Stimulated activated CD4-positive, alpha-beta T cell treated with anti-CD3 and anti-CD28 coated beads, Interleukin-2, amount 100 ng/mL, for 24 hours (primary cell): ENCODE measurements at regions not wholly inside any gene's neighbourhood (a gene's known extent, or its start where the extent isn't known, plus 50 kb on each side); places are given as distances from the start of the nearest gene placed in this dataset.
"Not testable (repeated sequence)": the region's sequence is repeated elsewhere in the genome, so short reads cannot be mapped to it uniquely, and the experiment has no call there.

Experiments used
- DNase-seq, 2 donors: peaks; one replicate each; pipeline ENCODE4 v3.0.0-alpha.2; 2020

DNA sequence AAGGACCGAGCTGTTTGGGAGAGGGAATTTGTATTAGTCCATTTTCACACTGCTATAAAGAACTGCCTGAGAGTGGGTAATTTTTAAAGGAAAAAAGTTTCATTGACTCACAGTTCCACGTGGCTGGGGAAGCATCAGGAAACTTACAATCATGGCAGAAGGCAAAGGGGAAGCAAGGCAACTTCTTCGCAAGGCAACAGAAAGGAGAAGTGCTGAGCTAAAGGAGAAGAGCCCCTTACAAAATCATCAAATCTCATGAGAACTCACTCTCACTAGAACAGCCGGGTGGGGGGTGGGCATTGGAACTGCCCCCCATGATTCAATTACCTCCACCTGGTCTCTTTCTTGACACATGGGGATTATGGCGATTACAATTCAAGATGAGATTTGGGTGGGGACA is 121.8 kb upstream of the SLC13A1 start:
- not testable (repeated sequence) for DNase-seq

DNA sequence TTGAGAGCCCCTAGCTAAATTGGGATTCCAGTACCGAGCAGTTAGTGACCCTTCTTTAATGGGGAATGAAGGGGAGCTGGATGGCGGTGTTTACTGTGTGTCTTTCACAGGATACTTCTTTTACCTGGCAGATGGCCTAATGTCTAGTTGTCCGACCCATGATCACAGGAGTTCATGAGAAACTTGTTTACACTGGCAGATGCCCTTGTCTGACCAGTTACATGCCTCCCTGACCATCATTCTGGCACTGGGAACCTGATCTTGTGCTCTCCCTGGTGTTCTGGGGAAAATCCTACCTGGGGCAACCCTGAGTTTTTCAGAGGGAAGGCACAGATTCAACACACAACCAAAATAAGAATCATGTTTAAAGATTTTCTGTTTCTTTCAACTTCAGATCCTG is 120.1 kb upstream of the SLC13A1 start:
- DNase-seq = no peak

DNA sequence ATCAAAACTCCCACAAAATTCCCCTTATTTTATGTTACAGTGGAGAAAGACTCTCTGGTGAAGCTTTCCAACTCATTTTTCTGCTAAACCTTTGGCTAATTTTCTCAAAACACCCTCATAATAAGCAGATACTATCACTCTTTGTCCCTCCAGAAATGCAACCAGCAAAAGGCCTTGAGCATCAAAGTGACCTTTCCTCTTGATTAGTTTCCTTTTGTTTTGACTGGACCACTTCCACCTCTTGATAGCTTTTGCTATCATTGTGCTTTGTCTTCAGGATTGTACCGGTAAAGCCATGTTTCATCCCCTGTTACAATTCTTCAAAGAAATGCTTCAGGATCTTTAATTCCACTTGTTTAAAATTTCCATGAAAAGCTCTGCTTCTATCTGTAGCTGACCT is 115.1 kb upstream of the SLC13A1 start:
- no peak for DNase-seq

DNA sequence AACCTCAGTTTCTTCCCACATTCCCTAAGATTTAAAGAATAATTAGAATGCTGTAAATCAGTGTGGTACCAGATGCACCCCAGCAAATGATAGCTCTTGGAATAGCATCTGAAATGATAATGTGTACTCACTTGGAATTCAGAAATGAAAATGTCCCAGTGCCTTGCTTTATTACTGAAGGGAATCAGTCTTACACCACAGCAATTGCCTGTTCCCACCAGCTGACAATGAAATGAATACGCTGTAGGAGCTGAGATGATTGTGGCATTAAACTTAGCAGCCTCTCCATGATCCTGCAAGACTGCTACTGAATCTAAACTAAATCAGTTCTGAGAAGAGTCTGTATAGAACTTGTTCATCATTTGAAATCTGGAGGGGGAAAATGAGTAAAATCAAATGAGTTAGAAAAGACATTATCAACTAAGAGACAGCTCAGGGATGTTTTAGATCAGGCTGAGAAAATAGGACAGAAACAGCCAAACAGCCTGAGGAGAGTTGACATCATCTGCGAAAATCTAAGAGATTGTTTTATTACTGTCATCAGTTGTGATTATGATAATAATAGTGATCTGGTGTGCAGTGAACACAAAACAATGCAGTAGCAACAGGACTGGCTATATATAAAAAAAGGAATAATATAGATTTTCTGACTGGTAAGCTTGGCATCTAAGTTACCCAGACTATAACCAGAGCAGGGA is 108.6 kb upstream of the SLC13A1 start:
- DNase-seq = no peak

DNA sequence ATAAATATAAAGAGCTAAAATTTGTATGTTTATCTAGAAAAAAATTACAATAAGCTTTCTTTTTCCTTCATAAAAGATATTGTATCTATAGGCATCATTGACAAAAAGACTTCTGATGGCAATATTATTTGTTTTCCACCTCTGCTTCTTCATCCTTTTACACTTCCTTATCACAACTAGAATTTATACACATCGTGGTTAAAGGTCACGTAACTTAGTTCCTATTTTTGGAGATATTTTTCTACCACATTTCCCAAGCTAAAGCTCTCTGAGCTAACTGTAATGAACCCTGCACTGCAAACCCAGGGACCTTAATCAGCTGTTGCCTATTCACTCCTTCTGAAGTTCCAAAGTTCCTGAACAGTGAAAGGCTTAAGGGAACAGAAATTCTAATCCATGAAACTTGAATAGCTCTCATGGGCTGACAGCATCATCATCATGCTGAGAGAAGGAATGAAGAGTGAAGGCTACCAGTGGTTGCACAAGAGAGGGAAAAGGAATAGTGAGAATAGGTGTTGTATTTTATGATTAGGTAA is 106.1 kb upstream of the SLC13A1 start:
- no peak for DNase-seq

DNA sequence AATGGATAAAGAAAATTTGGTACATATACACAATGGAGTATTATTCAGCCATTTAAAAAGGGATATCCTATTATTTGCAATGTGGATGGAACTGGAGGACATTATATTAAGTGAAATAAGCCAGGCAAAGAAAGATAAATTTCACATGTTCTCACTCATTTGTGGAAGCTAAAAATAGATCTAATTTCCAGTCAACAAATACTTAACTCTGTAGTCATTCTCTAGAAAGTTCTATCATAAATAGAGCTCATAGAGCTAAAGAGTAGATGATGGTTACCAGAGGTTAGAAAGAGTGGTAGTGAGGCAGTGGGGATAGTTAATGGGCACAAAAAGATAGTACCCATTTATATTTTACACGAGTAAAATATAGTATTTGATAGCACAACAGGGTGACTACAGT is 104.2 kb upstream of the SLC13A1 start:
- DNase-seq = no peak

DNA sequence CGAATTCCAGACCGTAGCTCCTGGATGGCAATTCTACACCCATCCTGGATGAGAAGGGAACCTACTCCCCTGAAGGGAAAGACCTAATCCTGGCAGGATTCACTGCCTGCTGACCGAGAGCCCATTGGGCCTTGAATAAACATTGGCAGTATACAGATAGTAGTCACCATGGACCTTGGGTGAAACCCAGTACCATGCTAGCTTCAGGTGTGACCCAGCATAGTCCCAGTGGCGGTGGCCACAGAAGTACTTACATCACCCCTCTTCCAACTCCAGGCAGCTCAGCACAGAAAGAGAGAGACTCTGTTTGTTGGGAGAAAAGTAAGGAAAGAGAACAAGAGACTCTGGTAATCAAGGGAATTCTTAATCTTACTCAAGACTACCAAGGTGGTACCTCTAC is 97.2 kb upstream of the SLC13A1 start:
- no peak for DNase-seq

DNA sequence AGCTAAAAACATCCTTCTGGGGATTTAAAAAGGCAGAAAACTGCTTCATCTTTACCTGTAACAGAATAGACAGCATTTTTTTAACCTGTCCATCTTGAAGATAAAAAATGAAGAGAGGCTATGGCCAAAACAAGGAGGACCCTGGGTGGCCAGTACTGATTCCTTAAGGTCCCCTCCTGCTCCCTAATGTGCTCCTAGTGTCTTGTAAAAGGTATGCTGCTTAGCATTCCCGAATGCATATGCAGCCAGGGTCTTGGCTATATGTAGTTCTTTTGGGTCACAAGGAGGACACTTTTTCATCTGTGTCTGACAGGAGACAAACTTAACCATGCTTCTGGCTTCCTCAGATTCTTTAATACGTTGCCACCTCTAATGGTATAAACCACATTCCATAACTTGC is 93.9 kb upstream of the SLC13A1 start:
- no peak for DNase-seq

DNA sequence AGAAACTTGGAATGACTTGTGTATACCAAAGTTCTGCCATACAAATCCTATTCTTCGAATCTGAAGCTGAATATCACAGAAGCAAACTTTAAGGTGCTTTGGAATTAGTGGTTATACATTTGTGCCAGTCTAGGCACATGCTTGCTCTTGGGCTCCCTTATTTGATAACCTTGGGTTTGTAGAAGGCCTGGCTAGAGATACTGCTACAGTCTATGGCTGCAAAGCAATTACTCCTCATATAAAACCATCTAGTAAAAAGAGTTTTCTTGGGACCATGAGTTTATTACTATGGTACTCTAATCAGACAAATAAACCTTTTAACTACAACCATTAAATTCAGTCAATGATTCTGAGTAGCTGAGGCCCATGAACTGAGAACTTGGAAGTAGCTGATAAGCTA is 92.5 kb upstream of the SLC13A1 start:
- DNase-seq = no peak

DNA sequence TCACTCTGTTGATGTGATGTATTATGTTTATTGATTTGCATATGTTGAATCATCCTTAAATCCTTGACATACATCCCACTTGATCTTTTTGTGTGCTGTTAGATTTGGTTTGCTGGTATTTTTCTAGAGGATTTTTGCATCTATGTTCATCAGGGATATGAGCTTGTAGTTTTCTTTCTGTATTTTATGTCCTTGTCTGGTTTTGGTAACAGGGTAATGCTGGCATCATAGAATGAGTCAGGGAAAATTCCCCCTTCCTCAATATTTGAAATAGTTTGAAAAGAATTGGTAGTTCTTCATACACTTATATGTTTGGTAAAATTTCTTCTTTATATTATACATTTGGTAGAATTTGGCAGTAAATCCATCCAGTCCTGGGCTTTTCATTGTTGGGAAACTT is 89.4 kb upstream of the SLC13A1 start:
- no peak for DNase-seq

DNA sequence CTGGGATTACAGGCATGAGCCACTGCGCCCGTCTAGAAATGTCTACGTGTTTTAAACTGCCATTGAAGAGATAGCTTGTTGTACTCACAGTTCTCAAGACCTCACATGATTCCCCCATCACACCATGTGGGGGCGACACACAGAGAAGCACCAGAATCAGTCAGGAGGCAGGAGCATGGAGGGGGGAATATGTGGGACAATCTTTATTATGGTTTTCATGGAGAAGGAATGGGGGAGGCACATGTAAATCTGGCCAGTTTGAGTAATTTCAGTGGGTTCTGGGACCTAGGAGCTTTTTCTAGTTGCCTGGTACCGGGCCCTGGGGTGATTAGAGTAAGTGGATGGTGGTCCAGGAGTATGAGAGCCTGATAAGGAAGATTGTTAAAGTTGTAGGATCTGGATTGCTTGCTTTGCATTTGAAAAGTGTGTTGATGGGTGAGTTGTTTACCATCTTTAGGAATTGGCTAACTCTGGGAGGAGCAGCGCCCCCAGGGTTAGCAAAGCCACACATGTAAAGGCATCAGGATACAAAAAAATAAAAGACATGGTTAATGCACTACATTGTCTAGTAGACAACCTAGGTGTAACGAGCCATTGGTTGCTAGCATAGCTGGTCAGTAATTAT is 85.4 kb upstream of the SLC13A1 start:
- DNase-seq = no peak

DNA sequence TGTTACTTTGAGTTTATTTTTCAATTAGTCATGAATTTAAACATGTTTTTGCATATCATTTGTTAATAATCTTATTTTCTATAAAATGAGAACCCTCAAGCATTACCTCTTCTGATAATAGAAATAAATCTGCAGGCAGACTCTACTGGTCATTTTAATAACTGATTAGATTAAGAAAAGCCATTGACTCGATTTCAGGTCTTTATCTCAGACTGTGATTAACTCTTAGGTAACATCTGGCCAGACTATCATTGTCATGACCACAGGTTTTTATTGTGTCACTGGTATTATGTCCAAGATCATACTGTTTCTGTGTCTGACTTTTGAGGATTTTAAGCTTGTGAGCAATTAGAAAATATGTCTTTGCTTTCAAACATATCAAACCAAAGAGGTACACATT is 83.6 kb upstream of the SLC13A1 start:
- DNase-seq = no peak

DNA sequence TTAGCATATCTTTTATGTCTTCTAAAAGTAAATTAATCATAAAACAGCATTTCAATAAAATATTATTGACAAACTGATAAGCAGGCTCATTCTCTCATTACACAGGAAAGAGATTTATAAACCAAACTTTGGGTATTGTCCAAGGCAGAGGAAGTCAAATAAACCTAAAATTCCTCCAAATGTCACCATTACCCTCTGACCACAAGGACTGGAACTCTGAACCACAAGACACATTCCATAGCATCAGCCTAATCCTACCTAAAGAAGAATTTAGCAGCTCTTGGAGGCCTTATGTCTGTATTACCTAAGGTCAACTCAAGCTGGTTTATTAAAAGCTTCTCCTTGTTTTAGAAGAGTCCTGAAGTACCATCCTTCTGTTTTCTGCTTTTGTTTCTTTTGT is 82.4 kb upstream of the SLC13A1 start:
- DNase-seq = no peak

DNA sequence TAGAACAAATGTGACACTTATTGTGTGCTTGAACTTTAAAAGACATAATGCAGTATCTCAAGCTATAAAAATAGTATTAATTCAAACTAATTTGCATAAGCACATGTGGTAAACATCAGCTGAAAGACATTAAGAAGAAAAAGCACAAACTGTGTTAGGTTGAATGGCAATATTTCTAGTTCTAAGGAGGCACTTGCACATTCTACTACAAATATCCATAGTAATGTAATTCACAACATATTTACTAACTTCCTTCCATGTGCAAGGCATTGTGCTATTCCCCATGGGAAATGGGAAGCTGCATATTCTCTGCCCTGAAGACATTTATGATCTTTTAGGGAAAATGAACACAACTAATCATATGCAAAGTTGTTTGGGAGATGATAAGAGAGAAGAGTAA is 80.2 kb upstream of the SLC13A1 start:
- no peak for DNase-seq

DNA sequence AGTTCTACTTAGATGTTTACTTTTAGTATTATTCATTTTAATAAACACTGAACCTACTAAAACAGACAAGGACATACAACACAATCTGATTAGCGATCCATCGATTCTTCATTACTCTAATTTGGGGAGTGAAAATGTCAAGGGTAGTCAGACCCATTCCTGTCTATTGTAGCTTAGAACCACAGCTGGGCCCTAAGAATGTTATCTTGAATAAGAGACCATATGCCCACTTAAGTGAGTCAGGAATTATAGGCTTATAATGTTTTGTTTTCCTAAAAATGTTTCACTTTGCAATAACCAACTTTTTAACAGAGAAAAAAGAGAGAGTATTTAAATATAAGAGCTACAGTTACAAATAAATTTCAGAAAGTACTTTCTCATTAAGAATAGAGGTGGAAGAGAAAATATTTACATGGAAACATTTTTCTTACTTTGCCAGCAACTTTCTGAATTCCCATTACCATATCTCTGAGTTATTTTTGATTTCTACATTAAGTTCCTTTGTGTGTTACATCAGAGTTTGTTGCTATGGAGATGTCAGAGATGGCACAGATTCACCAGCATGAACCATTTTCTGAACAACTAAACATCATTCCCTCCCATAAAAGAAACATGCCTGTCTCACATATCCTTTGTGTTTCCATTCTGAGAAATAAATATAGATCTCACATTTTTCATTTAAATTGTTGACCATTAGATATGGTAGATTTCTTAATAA is 75.4 kb upstream of the SLC13A1 start:
- no peak for DNase-seq

DNA sequence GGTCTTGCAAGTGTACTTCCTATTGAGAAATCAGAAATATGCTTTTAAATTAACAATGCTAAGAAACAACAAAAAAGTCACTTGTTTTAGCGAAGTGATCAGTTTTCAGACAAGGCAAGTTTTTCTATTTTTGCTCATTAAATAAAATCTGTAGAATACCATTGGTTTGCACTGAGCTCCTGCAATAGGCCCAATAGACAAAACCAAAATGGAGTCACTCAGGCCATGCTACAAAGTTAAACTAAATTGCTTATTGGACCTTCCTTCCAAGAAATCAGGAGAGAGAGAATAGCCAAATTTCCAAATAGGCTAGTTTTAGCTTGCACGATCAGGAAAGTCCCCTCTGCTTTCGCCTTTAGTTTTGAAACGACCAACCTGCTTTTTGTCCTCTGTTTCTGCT is 73.4 kb upstream of the SLC13A1 start:
- no peak for DNase-seq

DNA sequence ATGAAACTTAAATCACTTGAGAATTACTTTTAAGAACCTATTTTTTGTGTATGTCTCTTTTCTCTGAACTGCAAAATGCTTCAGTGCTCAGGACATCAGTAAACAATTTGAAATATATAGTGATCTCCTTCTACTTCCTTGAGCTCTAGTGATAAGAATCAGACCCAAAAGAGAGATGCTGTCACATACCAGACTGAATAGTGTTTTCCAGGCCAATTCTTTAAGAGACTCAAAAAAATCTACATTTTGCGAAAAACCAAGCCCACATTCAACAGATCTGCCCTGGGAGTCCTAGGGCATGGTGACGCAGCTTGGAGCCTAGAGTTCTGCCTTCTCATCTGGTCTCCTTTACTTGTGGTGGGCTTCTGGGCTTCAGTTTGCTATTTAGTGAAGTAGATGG is 72.1 kb upstream of the SLC13A1 start:
- DNase-seq = no peak

DNA sequence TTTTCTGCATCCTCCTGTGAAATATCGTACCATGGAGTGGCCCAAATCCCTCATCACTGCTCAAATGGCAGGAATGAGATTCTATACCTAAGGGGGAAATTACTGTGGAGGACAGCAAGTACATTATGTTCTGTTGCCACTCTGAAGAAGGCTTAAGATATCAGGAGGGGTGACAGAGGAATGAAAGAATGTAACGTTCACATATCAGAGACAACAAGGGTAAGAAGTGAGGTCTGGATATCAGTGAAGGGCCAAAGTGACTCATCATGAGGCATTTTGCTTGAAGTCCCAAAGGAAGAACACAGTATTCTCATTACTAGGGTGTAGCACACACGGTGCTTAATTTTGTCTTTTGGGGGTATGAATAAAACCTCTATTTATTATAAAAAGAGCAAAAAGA is 71.5 kb upstream of the SLC13A1 start:
- no peak for DNase-seq

DNA sequence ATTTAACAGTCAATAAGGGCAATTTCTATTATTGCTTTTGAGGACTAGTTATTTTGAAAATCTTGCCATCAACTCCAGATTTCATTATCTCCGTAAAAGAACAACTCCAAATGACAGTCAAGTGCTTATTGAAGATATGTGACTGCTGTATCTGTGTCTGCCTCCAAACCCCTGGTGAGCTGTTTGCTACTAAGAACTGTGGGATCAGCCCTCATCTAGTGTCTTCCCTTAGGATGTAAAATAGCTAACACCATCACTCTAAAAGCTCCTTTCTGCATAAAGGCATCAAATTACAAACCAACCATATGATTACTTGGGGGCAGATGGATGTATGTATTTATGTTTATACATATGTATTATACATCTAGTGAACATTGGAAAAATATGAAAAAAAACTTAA is 70.8 kb upstream of the SLC13A1 start:
- DNase-seq = no peak

DNA sequence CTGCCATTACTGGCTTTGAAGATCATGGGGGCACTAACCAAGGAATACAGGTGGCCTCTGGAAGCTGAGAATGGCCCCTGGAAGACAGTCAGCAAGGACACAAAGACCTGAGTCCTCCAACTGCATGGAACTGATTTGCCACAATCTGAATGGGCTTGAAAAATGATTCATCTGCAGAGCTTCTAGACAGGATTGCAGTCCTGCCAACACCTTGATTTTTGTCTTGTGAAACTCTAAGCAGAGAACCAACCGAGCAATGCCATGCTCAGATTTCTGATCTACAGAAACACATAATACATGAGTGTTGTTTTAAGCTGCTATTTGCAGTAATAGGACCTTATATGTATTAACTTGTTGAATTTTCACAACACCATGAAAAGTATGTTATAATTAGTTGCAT is 66.1 kb upstream of the SLC13A1 start:
- DNase-seq = no peak

DNA sequence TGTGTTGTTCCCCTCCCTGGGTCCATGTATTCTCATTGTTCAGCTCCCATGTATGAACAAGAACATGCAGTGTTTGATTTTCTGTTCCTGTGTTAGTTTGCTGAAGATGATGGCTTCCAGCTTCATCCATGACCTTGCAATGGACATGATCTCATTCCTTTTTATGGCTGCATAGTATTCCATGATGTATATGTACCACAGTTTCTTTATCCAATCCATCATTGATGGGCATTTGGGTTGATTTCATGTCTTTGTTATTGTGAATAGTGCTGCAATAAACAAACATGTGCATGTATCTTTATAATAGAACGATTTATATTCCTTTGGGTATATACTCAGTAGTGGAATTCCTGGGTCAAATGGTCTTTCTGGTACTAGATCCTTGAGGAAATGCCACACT is 65.1 kb upstream of the SLC13A1 start:
- not testable (repeated sequence) for DNase-seq

DNA sequence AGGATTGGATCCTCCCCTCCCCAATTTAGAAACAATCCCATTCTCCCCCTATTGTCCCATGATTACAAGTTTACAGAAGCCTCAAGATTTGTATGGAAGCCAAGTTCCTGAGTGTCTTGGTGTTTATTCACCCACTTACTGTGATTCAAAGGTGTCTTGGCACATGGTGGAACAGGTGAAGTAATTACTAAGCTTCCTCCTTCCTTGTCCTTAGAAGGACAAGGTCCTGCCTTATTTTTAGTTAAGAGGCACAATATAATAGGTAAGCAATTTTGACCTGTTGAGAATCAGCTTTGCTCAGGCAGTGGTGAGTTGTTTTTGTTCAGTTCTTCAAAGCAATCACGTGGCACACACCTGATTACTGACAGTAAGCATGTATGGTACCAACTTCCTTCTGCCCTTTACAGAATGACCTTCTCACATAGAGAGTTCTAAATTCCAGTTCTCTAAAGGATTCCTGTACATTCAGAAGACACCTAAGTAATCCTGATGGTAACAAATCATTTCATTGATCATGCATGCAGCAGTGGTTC is 60.7 kb upstream of the SLC13A1 start:
- DNase-seq = no peak

DNA sequence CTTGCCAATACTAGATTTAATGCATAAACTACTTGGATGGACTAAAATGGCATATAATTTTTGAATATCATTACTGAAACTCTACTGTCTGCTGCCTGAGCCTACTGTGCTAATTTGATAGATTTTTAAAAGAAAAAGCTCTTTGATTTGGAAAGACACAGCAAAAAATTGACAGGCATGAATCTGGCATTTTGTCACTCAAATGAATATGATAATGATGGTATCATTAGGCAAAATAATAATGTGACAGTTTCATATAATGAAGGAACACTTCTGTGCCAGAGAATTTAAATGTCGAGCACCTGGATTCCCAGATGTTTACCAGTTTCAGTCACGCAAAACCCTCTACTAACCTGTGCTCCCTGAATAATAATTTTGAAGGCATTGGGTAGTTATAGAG is 60.0 kb upstream of the SLC13A1 start:
- DNase-seq = no peak
